SK-N-MC (cell line): ENCODE measurements at regions not wholly inside any gene's neighbourhood (a gene's known extent, or its start where the extent isn't known, plus 50 kb on each side); places are given as distances from the start of the nearest gene placed in this dataset.

Source experiments
- EZH2 ChIP-seq: fragments of 200-600 bp; sonication (generic); IDR thresholded peaks from one replicate; pipeline ENCODE4 v1.6.1; 2017; ENCODE audit warnings: antibody characterized with exemption
- FOXP2 ChIP-seq: optimal IDR thresholded peaks from 2 replicates; pipeline ENCODE3; 2011; ENCODE audit warnings: mild to moderate bottlenecking, moderate library complexity; ENCODE audit not compliant: insufficient read depth; ENCODE audit errors: extremely low read length, control extremely low read depth
- POLR2AphosphoS5 ChIP-seq: IDR thresholded peaks from 2 replicates; pipeline ENCODE4 v1.6.1; 2012; ENCODE audit warnings: mild to moderate bottlenecking, low read depth, low read length, borderline replicate concordance

DNA sequence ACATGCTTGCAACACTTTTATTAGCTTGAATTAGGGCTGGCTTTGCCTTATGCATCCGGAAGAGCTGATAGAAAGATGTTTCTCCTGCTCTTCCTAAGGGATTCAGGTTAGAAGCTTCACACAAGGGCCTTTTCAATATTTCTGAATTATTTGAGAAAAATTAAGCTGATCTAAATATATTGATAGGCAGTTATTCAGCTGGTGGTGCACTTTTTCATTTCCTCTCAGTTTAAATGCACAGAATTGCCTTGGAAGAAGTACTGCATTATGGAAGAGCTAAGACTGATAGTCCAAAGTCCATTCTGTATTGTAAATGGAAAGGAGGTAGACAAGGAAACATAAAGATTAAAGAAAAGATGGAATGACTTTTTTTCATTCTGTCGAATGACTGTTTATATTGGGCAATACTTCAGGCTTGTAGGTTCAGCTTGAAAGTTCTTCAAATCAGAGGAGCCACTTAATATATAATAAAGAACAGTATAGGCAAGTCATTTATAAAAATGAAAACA, 398.4 kb upstream of the B3GALT2 start:
- no peak for TF ChIP-seq EZH2
- TF ChIP-seq POLR2AphosphoS5: no peak
- no peak for TF ChIP-seq FOXP2
